ENCODE measurements at regions not wholly inside any gene's neighbourhood (a gene's known extent, or its start where the extent isn't known, plus 50 kb on each side); places are given as distances from the start of the nearest gene placed in this dataset.
"Not testable (repeated sequence)": the region's sequence is repeated elsewhere in the genome, so short reads cannot be mapped to it uniquely, and the experiment has no call there.

- not testable (repeated sequence) for TF ChIP-seq CTCF, POLR2A, POLR2AphosphoS5 (IDR thresholded peaks at IDR 0.05)
Observed at GRCh38 chr7:66489741-66490140, 138.9 kb upstream of the KCTD7 start.

Data from suprapubic skin (tissue), 4 donors.